ENCODE measurements at regions not wholly inside any gene's neighbourhood (a gene's known extent, or its start where the extent isn't known, plus 50 kb on each side); places are given as distances from the start of the nearest gene placed in this dataset.

DNA sequence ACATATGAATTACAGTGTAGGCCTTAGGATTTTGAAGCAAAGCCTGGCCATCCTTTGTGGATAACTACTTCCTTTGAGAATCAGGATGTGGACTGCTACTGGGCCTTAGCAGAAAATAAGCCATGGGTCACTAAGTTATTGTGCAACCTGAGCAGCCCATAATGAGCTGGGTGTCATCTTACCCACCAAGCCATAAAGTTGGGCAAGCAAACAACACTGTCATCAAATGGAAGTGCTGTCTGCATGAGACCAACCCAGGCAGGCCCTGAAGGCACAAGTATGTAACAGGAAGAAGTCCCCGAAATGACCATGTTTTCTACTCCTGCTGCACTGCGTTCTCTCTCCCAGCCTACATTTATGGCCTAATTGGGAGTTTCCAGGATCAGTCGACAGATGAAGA lies 205.6 kb upstream of the GGTLC1 start:
- TF ChIP-seq, protein P1, sequence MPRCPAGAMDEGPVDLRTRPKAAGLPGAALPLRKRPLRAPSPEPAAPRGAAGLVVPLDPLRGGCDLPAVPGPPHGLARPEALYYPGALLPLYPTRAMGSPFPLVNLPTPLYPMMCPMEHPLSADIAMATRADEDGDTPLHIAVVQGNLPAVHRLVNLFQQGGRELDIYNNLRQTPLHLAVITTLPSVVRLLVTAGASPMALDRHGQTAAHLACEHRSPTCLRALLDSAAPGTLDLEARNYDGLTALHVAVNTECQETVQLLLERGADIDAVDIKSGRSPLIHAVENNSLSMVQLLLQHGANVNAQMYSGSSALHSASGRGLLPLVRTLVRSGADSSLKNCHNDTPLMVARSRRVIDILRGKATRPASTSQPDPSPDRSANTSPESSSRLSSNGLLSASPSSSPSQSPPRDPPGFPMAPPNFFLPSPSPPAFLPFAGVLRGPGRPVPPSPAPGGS (IDR thresholded peaks at IDR 0.05), result no peak
- TF ChIP-seq, protein P2, sequence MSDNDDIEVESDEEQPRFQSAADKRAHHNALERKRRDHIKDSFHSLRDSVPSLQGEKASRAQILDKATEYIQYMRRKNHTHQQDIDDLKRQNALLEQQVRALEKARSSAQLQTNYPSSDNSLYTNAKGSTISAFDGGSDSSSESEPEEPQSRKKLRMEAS (IDR thresholded peaks at IDR 0.05), result no peak
- TF ChIP-seq ESRRA (IDR thresholded peaks at IDR 0.05; ENCODE audit: borderline replicate concordance, low read length) (no peak), NFE2L2 (conservative IDR thresholded peaks at IDR 0.05; ENCODE audit: low read length) (no peak), MAFK (IDR thresholded peaks at IDR 0.05; ENCODE audit: partially characterized antibody) (no peak), CBX2 (IDR thresholded peaks at IDR 0.05; ENCODE audit: borderline replicate concordance, low read depth) (no peak), EHF (CRISPR knock-in tag; IDR thresholded peaks at IDR 0.05) (no peak), HDAC2 (IDR thresholded peaks at IDR 0.05) (no peak), RCOR1 (IDR thresholded peaks at IDR 0.05; ENCODE audit: low read depth, low read length) (no peak), FOSL2 (IDR thresholded peaks at IDR 0.05) (no peak), FOSL2 (CRISPR knock-in tag; IDR thresholded peaks at IDR 0.05) (no peak), JUN (IDR thresholded peaks at IDR 0.05) (no peak), RFX5 (IDR thresholded peaks at IDR 0.05) (no peak)
- H3K4me3 ChIP-seq, result no peak overlapping the region
- CTCF ChIA-PET, result interaction anchor here (0.7 to 1.5 kb wide), 3 partner anchors 33 to 187 kb away, joined by 3 read pairs; no protein-coding TSS in a partner anchor
- H3K4me2 ChIP-seq, result no peak overlapping the region
- H3K4me1 ChIP-seq, result no peaks in the 10 kb centered on the region
- POLR2A ChIA-PET, result no interaction called here
- WGBS (ENCODE audit: missing lambda C conversion rate), result 42% methylated on average over 3 of the region's 3 CpGs
- H3K9me3 ChIP-seq, result peaks cover 3% of the 10 kb centered on the region; the same call in 1 of the 3 replicates
- no peak for DNase-seq (ENCODE audit: low read depth in 1 of 2, low spot score in 1 of 2)
- no peak for FAIRE-seq
- no peak for ATAC-seq
- no peak overlapping the region for H3K27ac ChIP-seq

DNA sequence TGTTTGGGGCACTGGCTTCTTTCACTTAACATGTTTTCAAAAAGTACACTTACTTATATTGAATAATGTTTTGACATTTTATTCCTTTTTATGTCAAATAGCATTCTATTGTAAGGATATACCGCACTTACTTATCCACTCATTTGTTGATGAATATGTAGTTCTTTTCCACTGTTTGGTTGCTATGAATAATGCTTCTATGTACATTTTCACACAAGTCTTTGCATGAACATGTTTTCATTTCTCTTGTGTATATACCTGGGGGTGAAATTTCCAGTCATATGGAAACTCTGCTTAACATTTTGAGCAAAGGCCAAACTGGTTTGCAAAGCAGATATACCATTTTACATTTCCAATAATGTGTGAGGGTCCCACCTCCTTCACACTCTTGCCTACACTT lies 202.3 kb upstream of the GGTLC1 start:
- peaks cover 3% of the 10 kb centered on the region; the same call in 1 of the 3 replicates for H3K9me3 ChIP-seq
- H3K27ac ChIP-seq, result no peak overlapping the region
- CTCF ChIA-PET, result no interaction called here
- no peak overlapping the region for H3K4me3 ChIP-seq
- no peak overlapping the region for H3K4me2 ChIP-seq
- no peak for TF ChIP-seq NFE2L2 (conservative IDR thresholded peaks at IDR 0.05; ENCODE audit: low read length)
- TF ChIP-seq RARB (CRISPR knock-in tag; IDR thresholded peaks at IDR 0.05), result no peak
- TF ChIP-seq SMC3 (IDR thresholded peaks at IDR 0.05), result no peak
- 42% methylated on average over 1 of the region's 1 CpG for WGBS (ENCODE audit: missing lambda C conversion rate)
- DNase-seq (ENCODE audit: low read depth in 1 of 2, low spot score in 1 of 2) (no peak), FAIRE-seq (peak; percentile 59), ATAC-seq (no peak)
- POLR2A ChIA-PET, result no interaction called here
- H3K4me1 ChIP-seq, result no peaks in the 10 kb centered on the region

GRCh38 chr20:24185791-24186190 lies 197.2 kb upstream of the GGTLC1 start:
- ChIA-PET POLR2A (no interaction called here), CTCF (no interaction called here)
- Histone ChIP-seq H3K27ac (no peak overlapping the region), H3K9me3 (peaks cover 3% of the 10 kb centered on the region; the same call in 1 of the 3 replicates), H3K4me1 (no peaks in the 10 kb centered on the region), H3K4me2 (no peak overlapping the region), H3K4me3 (no peak overlapping the region)
- TF ChIP-seq ZSCAN20 (CRISPR knock-in tag; IDR thresholded peaks at IDR 0.05) (no peak), CHD4 (IDR thresholded peaks at IDR 0.05; ENCODE audit: borderline replicate concordance) (no peak), MAFK (IDR thresholded peaks at IDR 0.05; ENCODE audit: partially characterized antibody) (no peak), HEYL (CRISPR knock-in tag; IDR thresholded peaks at IDR 0.05) (no peak), RFX5 (IDR thresholded peaks at IDR 0.05) (no peak), FOXS1 (CRISPR knock-in tag; IDR thresholded peaks at IDR 0.05) (no peak), ESRRA (IDR thresholded peaks at IDR 0.05; ENCODE audit: borderline replicate concordance, low read length) (no peak), ATOH8 (CRISPR knock-in tag; IDR thresholded peaks at IDR 0.05; ENCODE audit: low read depth) (no peak), RNF2 (IDR thresholded peaks at IDR 0.05; ENCODE audit: borderline replicate concordance, low read depth) (no peak), CTCF (IDR thresholded peaks at IDR 0.05) (no peak), FOSL2 (IDR thresholded peaks at IDR 0.05) (no peak), FOSL2 (CRISPR knock-in tag; IDR thresholded peaks at IDR 0.05) (no peak), EP300 (IDR thresholded peaks at IDR 0.05) (no peak), HMGXB4 (CRISPR knock-in tag; IDR thresholded peaks at IDR 0.05; ENCODE audit: borderline replicate concordance) (no peak)
- TF ChIP-seq, protein P1 (IDR thresholded peaks at IDR 0.05), result no peak
- TF ChIP-seq, protein P2 (IDR thresholded peaks at IDR 0.05), result no peak
- FAIRE-seq, result no peak
- no peak for DNase-seq (ENCODE audit: low read depth in 1 of 2, low spot score in 1 of 2)
- ATAC-seq, result no peak

All from A549 (cell line).